ENCODE measurements at regions not wholly inside any gene's neighbourhood (a gene's known extent, or its start where the extent isn't known, plus 50 kb on each side); places are given as distances from the start of the nearest gene placed in this dataset.

DNA sequence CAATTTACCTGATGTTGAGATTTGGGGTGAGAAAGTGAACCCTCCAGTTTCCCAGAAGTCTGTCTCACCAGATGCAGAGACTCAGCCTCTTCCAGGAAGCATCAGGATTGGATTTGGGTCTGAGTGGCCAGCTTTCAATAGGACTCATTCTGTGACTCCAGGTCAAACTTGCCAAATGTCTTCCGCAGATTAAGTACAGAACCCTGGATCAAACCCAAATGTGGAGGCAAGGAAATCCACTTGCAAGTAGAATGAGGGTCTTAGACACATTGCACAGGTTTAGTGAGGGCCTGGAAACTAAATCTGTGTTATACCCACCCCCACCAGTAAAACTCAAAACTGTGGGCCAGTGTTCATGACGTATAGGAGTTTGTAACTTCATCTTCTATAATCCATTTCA lies 372.2 kb upstream of the MGMT start:
- Histone ChIP-seq H3K9me3 (ENCODE audit: low read depth) (no peaks in the 10 kb centered on the region), H3K4me1 (ENCODE audit: insufficient read depth) (no peaks in the 10 kb centered on the region), H3K27me3 (no peaks in the 10 kb centered on the region), H3K36me3 (replicated peaks; ENCODE audit: insufficient read depth, low read depth) (no peaks in the 10 kb centered on the region), H3K9me2 (replicated peaks; ENCODE audit: insufficient read depth) (no peaks in the 10 kb centered on the region), H3K27ac (no peak overlapping the region), H3K4me2 (no peak overlapping the region), H3K4me3 (no peak overlapping the region), H2AFZ (no peak overlapping the region), H4K20me1 (ENCODE audit: insufficient read depth, poor library complexity, severe bottlenecking) (no peaks in the 10 kb centered on the region), H3K79me2 (no peaks in the 10 kb centered on the region)
- TF ChIP-seq EZH2phosphoT487 (IDR thresholded peaks at IDR 0.05; ENCODE audit: low read depth, severe bottlenecking, unreplicated experiment): no peak
- no peak for TF ChIP-seq CTCF (IDR thresholded peaks at IDR 0.05; ENCODE audit: poor library complexity)
- TF ChIP-seq EZH2 (IDR thresholded peaks at IDR 0.05; ENCODE audit: borderline replicate concordance): no peak
- whole genome bisulfite sequencing (ENCODE audit: low lambda C conversion rate, missing lambda C conversion rate): 85% methylated on average over 2 of the region's 2 CpGs
- no peak for DNase-seq (ENCODE audit: low spot score)

DNA sequence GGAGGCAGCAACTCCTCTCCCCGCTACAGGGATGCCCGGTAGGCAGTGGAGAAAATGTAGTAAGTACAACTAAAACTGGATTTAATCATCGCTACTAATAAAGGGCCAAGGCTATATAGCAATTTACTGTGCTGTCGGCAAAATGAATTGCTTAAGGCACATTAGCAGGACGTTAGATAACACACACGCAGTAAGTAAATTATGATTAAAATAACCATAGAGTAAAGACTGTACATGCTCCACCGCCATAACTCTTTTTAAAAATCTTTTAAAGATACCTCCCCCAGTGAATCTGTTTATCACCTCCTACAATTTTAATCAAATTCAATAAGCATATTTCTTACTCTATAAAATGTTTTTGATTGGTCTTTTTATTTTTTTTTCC lies 371.4 kb upstream of the MGMT start:
- H3K79me2 ChIP-seq: no peaks in the 10 kb centered on the region
- H3K4me3 ChIP-seq: no peak overlapping the region
- 86% methylated on average over 7 of the region's 7 CpGs for WGBS (ENCODE audit: low lambda C conversion rate, missing lambda C conversion rate)
- H3K27me3 ChIP-seq: no peaks in the 10 kb centered on the region
- no peak for DNase-seq (ENCODE audit: low spot score)
- TF ChIP-seq CTCF (IDR thresholded peaks at IDR 0.05; ENCODE audit: poor library complexity): no peak
- TF ChIP-seq EZH2 (IDR thresholded peaks at IDR 0.05; ENCODE audit: borderline replicate concordance): no peak
- H3K27ac ChIP-seq: no peak overlapping the region
- no peaks in the 10 kb centered on the region for H3K4me1 ChIP-seq (ENCODE audit: insufficient read depth)
- no peaks in the 10 kb centered on the region for H3K9me2 ChIP-seq (replicated peaks; ENCODE audit: insufficient read depth)
- H3K36me3 ChIP-seq (replicated peaks; ENCODE audit: insufficient read depth, low read depth): no peaks in the 10 kb centered on the region
- H3K4me2 ChIP-seq: no peak overlapping the region
- no peak overlapping the region for H2AFZ ChIP-seq
- H3K9me3 ChIP-seq (ENCODE audit: low read depth): no peaks in the 10 kb centered on the region
- H4K20me1 ChIP-seq (ENCODE audit: insufficient read depth, poor library complexity, severe bottlenecking): no peaks in the 10 kb centered on the region

DNA sequence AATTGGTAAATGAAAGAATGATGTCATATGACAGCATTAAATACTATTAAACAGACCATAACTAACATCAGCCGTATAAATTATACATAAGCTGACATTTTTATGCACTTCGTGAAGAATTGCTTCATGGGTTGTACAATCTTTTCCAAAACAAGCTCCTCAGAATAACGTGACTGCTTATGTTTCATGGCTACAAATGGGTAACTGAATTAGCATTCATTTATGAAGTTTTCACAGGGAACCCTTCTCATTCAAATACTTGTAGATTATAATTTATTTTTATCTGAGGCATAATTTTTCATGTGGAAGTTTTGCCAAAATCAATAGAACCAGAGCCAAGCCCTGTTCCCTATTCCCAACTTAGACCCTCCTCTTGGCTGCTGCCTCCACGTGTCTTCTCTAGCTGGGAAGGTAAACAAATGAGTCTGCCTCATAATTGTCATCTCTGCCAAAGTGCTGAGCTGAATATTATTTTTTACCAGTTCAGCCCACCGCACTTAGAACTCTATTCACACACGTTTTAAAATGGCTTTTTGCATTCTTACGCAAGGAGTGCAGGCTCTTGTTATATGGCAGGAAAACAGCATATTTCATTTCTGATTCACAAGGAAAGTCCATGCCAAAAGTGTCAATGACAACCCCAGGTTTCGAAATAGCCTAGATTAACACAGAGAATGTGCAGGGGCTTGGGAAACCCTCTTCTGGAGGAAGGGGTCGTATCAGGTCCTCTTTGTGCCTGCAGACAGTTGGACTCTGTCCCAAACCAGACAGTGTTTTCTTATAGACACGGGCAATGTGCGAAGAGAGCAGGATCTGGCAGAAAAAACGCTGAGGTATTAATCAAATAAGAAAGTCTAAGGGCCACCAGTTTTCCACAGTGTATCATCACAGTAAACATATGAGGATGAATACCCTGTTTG lies 370.7 kb upstream of the MGMT start:
- DNase-seq (ENCODE audit: low spot score): peak; percentile 24
- no peaks in the 10 kb centered on the region for H3K9me3 ChIP-seq (ENCODE audit: low read depth)
- WGBS (ENCODE audit: low lambda C conversion rate, missing lambda C conversion rate): 61% methylated on average over 12 of the region's 12 CpGs
- H3K27ac ChIP-seq: peak overlapping the region; percentile 18
- no peak overlapping the region for H3K4me3 ChIP-seq
- H3K4me1 ChIP-seq (ENCODE audit: insufficient read depth): no peaks in the 10 kb centered on the region
- TF ChIP-seq EZH2phosphoT487 (IDR thresholded peaks at IDR 0.05; ENCODE audit: low read depth, severe bottlenecking, unreplicated experiment): no peak
- TF ChIP-seq EZH2 (IDR thresholded peaks at IDR 0.05; ENCODE audit: borderline replicate concordance): no peak
- TF ChIP-seq CTCF (IDR thresholded peaks at IDR 0.05; ENCODE audit: poor library complexity): no peak
- H3K27me3 ChIP-seq: no peaks in the 10 kb centered on the region
- no peaks in the 10 kb centered on the region for H3K9me2 ChIP-seq (replicated peaks; ENCODE audit: insufficient read depth)
- no peaks in the 10 kb centered on the region for H4K20me1 ChIP-seq (ENCODE audit: insufficient read depth, poor library complexity, severe bottlenecking)
- H3K4me2 ChIP-seq: peak overlapping the region; percentile 6
- no peaks in the 10 kb centered on the region for H3K79me2 ChIP-seq
- no peaks in the 10 kb centered on the region for H3K36me3 ChIP-seq (replicated peaks; ENCODE audit: insufficient read depth, low read depth)
- H2AFZ ChIP-seq: no peak overlapping the region
